GDM1 (cell line): ENCODE measurements at regions not wholly inside any gene's neighbourhood (a gene's known extent, or its start where the extent isn't known, plus 50 kb on each side); places are given as distances from the start of the nearest gene placed in this dataset.
"Not testable (repeated sequence)": the region's sequence is repeated elsewhere in the genome, so short reads cannot be mapped to it uniquely, and the experiment has no call there.

ENCODE experiments used
- DNase-seq: peaks from one replicate; lab custom pipeline; 2025; lab: John Stamatoyannopoulos, UW

- no peak for DNase-seq
Measured at GRCh38 chr4:15163284-15163645, 161.0 kb downstream of the CPEB2 start.

GRCh38 chr4:15164571-15164970, 162.3 kb downstream of the CPEB2 start:
- DNase-seq = no peak

GRCh38 chr4:15167743-15168142, 165.5 kb downstream of the CPEB2 start:
- no peak for DNase-seq

GRCh38 chr4:15168759-15169158, 166.5 kb downstream of the CPEB2 start:
- no peak for DNase-seq

GRCh38 chr4:15171725-15172124, 169.4 kb downstream of the CPEB2 start:
- DNase-seq = no peak

- no peak for DNase-seq
Measured at GRCh38 chr4:15173251-15173650, 171.0 kb downstream of the CPEB2 start.

GRCh38 chr4:15174168-15174567, 171.9 kb downstream of the CPEB2 start:
- not testable (repeated sequence) for DNase-seq

GRCh38 chr4:15179842-15180241, 177.6 kb downstream of the CPEB2 start:
- not testable (repeated sequence) for DNase-seq

- DNase-seq = no peak
Measured at GRCh38 chr4:15182600-15183220, 180.4 kb downstream of the CPEB2 start.

- DNase-seq = no peak
Measured at GRCh38 chr4:15186149-15186548, 183.9 kb downstream of the CPEB2 start.

GRCh38 chr4:15186806-15187205, 184.5 kb downstream of the CPEB2 start:
- DNase-seq = no peak

- DNase-seq = no peak
Measured at GRCh38 chr4:15188605-15189539, 186.6 kb downstream of the CPEB2 start.

GRCh38 chr4:15194520-15194919, 192.2 kb downstream of the CPEB2 start:
- DNase-seq = no peak

GRCh38 chr4:15197005-15197404, 194.7 kb downstream of the CPEB2 start:
- DNase-seq = no peak

- DNase-seq = no peak
Measured at GRCh38 chr4:15198070-15198727, 195.9 kb downstream of the CPEB2 start.

GRCh38 chr4:15201782-15202181, 199.5 kb downstream of the CPEB2 start:
- no peak for DNase-seq

GRCh38 chr4:15202481-15202880, 200.2 kb downstream of the CPEB2 start:
- no peak for DNase-seq

- not testable (repeated sequence) for DNase-seq
Measured at GRCh38 chr4:15206526-15206925, 204.2 kb downstream of the CPEB2 start.

GRCh38 chr4:15213302-15213970, 211.2 kb downstream of the CPEB2 start:
- DNase-seq = no peak

GRCh38 chr4:15215109-15215508, 212.7 kb upstream of the C1QTNF7 start:
- DNase-seq = no peak

GRCh38 chr4:15226203-15226602, 201.6 kb upstream of the C1QTNF7 start:
- no peak for DNase-seq
